GM21423 (cell line): ENCODE measurements at regions not wholly inside any gene's neighbourhood (a gene's known extent, or its start where the extent isn't known, plus 50 kb on each side); places are given as distances from the start of the nearest gene placed in this dataset.
"Not testable (repeated sequence)": the region's sequence is repeated elsewhere in the genome, so short reads cannot be mapped to it uniquely, and the experiment has no call there.

Experiments
- ATAC-seq: cut with Tn5 transposase; IDR thresholded peaks from one replicate; pipeline ENCODE4 v1.9.1; 2021; ENCODE audit warnings: mild to moderate bottlenecking, moderate library complexity; ENCODE audit not compliant: unreplicated experiment

GRCh38 chr2:878245-878930 lies 72.3 kb upstream of the SNTG2 start:
- no peak for ATAC-seq

GRCh38 chr2:877747-878146 lies 72.9 kb upstream of the SNTG2 start:
- ATAC-seq = no peak

- no peak for ATAC-seq
These were observed 74.7 kb upstream of the SNTG2 start for GRCh38 chr2:875687-876615.

GRCh38 chr2:873651-874580 lies 76.7 kb upstream of the SNTG2 start:
- ATAC-seq = no peak

- ATAC-seq = no peak
These were observed 77.6 kb upstream of the SNTG2 start for GRCh38 chr2:873027-873426.

GRCh38 chr2:871926-872680 lies 78.5 kb upstream of the SNTG2 start:
- ATAC-seq = no peak

- ATAC-seq = no peak
These were observed 79.4 kb upstream of the SNTG2 start for GRCh38 chr2:871175-871727.

- ATAC-seq = no peak
These were observed 80.2 kb upstream of the SNTG2 start for GRCh38 chr2:870426-870825.

- ATAC-seq = no peak
These were observed 80.8 kb upstream of the SNTG2 start for GRCh38 chr2:869894-870293.

- ATAC-seq = no peak
These were observed 81.2 kb upstream of the SNTG2 start for GRCh38 chr2:869357-869871.

- not testable (repeated sequence) for ATAC-seq
These were observed 81.8 kb upstream of the SNTG2 start for GRCh38 chr2:868857-869256.

- ATAC-seq = no peak
These were observed 83.4 kb upstream of the SNTG2 start for GRCh38 chr2:867296-867695.

GRCh38 chr2:866887-867286 lies 83.8 kb upstream of the SNTG2 start:
- ATAC-seq = no peak

- no peak for ATAC-seq
These were observed 84.5 kb upstream of the SNTG2 start for GRCh38 chr2:866009-866680.

GRCh38 chr2:864501-865106 lies 86.0 kb upstream of the SNTG2 start:
- no peak for ATAC-seq

- ATAC-seq = no peak
These were observed 86.8 kb upstream of the SNTG2 start for GRCh38 chr2:863732-864450.

GRCh38 chr2:862731-863466 lies 87.8 kb upstream of the SNTG2 start:
- ATAC-seq = no peak

GRCh38 chr2:862355-862687 lies 88.3 kb upstream of the SNTG2 start:
- ATAC-seq = no peak
